Liver (tissue), 8 donors: ENCODE measurements at regions not wholly inside any gene's neighbourhood (a gene's known extent, or its start where the extent isn't known, plus 50 kb on each side); places are given as distances from the start of the nearest gene placed in this dataset.

Experiments used
- DNase-seq: peaks from one replicate; pipeline ENCODE4 v3.0.0-alpha.2; 2017; ENCODE audit warnings: low spot score
- H3K27ac ChIP-seq, 2 donors: one replicate each; pipeline ENCODE4 v1.7.0; 2013; ENCODE audit warnings: inconsistent platforms in 2 of 2, low read length in 2 of 2, control low read depth in 1 of 2, low read depth in 1 of 2, mild to moderate bottlenecking in 1 of 2
- H3K27me3 ChIP-seq, 4 donors: one replicate each; pipeline versions ENCODE4 v1.6.1 to v1.7.0; 2013; ENCODE audit warnings: low read length in 3 of 4, inconsistent platforms in 1 of 4, mild to moderate bottlenecking in 1 of 4, moderate library complexity in 1 of 4; ENCODE audit not compliant: control insufficient read depth in 4 of 4, insufficient read depth in 4 of 4
- H3K36me3 ChIP-seq, 4 donors: one replicate each; pipeline versions ENCODE4 v1.6.1 to v1.7.0; 2013; ENCODE audit warnings: low read length in 3 of 4, mild to moderate bottlenecking in 3 of 4, low read depth in 1 of 4, moderate library complexity in 1 of 4; ENCODE audit not compliant: control insufficient read depth in 4 of 4, insufficient read depth in 3 of 4
- H3K4me1 ChIP-seq, 4 donors: one replicate each; pipeline versions ENCODE4 v1.6.1 to v1.7.0; 2013; ENCODE audit warnings: low read length in 3 of 4, mild to moderate bottlenecking in 3 of 4, moderate library complexity in 1 of 4; ENCODE audit not compliant: control insufficient read depth in 4 of 4, insufficient read depth in 4 of 4
- H3K4me3 ChIP-seq, 3 donors: one replicate each; pipeline versions ENCODE4 v1.6.1 to v1.7.0; 2013; ENCODE audit warnings: low read length in 3 of 3, control low read depth in 1 of 3, low read depth in 1 of 3, mild to moderate bottlenecking in 1 of 3
- H3K9ac ChIP-seq, 2 donors: one replicate each; pipeline ENCODE4 v1.7.0; 2013; ENCODE audit warnings: low read length in 2 of 2, mild to moderate bottlenecking in 2 of 2, moderate library complexity in 2 of 2, control low read depth in 1 of 2, low read depth in 1 of 2
- H3K9me3 ChIP-seq, 4 donors: one replicate each; pipeline versions ENCODE4 v1.6.1 to v1.7.0; 2013; ENCODE audit warnings: low read length in 3 of 4; ENCODE audit not compliant: control insufficient read depth in 4 of 4
- EGR1 ChIP-seq, 2 donors: IDR thresholded peaks; 2 replicates each; pipeline ENCODE4 v1.6.1; 2016 to 2018; ENCODE audit warnings: antibody characterized with exemption in 2 of 2, low read depth in 2 of 2
- FOXA2 ChIP-seq: IDR thresholded peaks from 2 replicates; pipeline ENCODE4 v1.6.1; 2016; ENCODE audit warnings: antibody characterized with exemption
- HNF4A ChIP-seq, 2 donors: conservative IDR thresholded peaks; 2 replicates each; pipeline ENCODE4 v1.6.1; 2016; ENCODE audit warnings: antibody characterized with exemption in 2 of 2, mild to moderate bottlenecking in 2 of 2
- JUND ChIP-seq, 2 donors: IDR thresholded peaks; 2 replicates each; pipeline ENCODE4 v1.6.1; 2016; ENCODE audit warnings: antibody characterized with exemption in 2 of 2
- NR2F2 ChIP-seq: IDR thresholded peaks from 2 replicates; pipeline ENCODE4 v1.6.1; 2016; ENCODE audit warnings: antibody characterized with exemption
- RAD21 ChIP-seq, 2 donors: IDR thresholded peaks; 2 replicates each; pipeline ENCODE4 v1.6.1; 2016; ENCODE audit warnings: antibody characterized with exemption in 2 of 2, mild to moderate bottlenecking in 2 of 2
- REST ChIP-seq: IDR thresholded peaks from 2 replicates; pipeline ENCODE4 v1.6.1; 2016; ENCODE audit warnings: antibody characterized with exemption, mild to moderate bottlenecking
- RXRA ChIP-seq, 2 donors: IDR thresholded peaks; 2 replicates each; pipeline ENCODE4 v1.6.1; 2017 to 2018; ENCODE audit warnings: antibody characterized with exemption in 2 of 2, mild to moderate bottlenecking in 1 of 2
- SP1 ChIP-seq: IDR thresholded peaks from 2 replicates; pipeline ENCODE4 v1.6.1; 2018; ENCODE audit warnings: antibody characterized with exemption, mild to moderate bottlenecking
- TAF1 ChIP-seq: conservative IDR thresholded peaks from 2 replicates; pipeline ENCODE4 v1.6.1; 2016; ENCODE audit warnings: antibody characterized with exemption, mild to moderate bottlenecking
- YY1 ChIP-seq: IDR thresholded peaks from 2 replicates; pipeline ENCODE4 v1.6.1; 2016; ENCODE audit warnings: antibody characterized with exemption, mild to moderate bottlenecking
- ZBTB33 ChIP-seq: IDR thresholded peaks from 2 replicates; pipeline ENCODE4 v1.6.1; 2016; ENCODE audit warnings: antibody characterized with exemption
- WGBS: extraction: QIAGEN DNeasy Blood & Tissue Kit; methylation state at CpG from one replicate; pipeline ENCODE4 v1.1.7; 2013; 5-methylcytosine and 5-hydroxymethylcytosine counted together
- TF ChIP-seq, protein P1 (sequence below): IDR thresholded peaks from 2 replicates; pipeline ENCODE4 v1.6.1; 2016; ENCODE audit warnings: antibody characterized with exemption
- TF ChIP-seq, protein P2 (sequence below): fragments of 150-350 bp; IDR thresholded peaks from 2 replicates; pipeline ENCODE4 v1.5.1; 2017; ENCODE audit warnings: improper control_type of control experiment, low read depth, low read length; ENCODE audit not compliant: missing input control
- donor health status: healthy.
- donor health status: healthy.
- donor health status: healthy.
- donor health status: healthy.
- donor health status: healthy.

GRCh38 chr2:56666777-56667176 is 483.0 kb downstream of the CCDC85A start:
- no peak for DNase-seq
- no peak overlapping the region for H3K4me3 ChIP-seq
- no peak overlapping the region for H3K9ac ChIP-seq
- WGBS: 44% methylated on average over 2 of the region's 2 CpGs
- no peak for TF ChIP-seq YY1
- no peak for TF ChIP-seq ZBTB33
- TF ChIP-seq SP1: no peak
- TF ChIP-seq, protein P1, sequence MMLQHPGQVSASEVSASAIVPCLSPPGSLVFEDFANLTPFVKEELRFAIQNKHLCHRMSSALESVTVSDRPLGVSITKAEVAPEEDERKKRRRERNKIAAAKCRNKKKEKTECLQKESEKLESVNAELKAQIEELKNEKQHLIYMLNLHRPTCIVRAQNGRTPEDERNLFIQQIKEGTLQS: no peak
- no peak for TF ChIP-seq TAF1
- TF ChIP-seq, protein P2, sequence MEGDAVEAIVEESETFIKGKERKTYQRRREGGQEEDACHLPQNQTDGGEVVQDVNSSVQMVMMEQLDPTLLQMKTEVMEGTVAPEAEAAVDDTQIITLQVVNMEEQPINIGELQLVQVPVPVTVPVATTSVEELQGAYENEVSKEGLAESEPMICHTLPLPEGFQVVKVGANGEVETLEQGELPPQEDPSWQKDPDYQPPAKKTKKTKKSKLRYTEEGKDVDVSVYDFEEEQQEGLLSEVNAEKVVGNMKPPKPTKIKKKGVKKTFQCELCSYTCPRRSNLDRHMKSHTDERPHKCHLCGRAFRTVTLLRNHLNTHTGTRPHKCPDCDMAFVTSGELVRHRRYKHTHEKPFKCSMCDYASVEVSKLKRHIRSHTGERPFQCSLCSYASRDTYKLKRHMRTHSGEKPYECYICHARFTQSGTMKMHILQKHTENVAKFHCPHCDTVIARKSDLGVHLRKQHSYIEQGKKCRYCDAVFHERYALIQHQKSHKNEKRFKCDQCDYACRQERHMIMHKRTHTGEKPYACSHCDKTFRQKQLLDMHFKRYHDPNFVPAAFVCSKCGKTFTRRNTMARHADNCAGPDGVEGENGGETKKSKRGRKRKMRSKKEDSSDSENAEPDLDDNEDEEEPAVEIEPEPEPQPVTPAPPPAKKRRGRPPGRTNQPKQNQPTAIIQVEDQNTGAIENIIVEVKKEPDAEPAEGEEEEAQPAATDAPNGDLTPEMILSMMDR: no peak
- no peak for TF ChIP-seq NR2F2
- TF ChIP-seq HNF4A (conservative IDR thresholded peaks at IDR 0.05): no peak
- no peak for TF ChIP-seq REST
- TF ChIP-seq JUND (IDR thresholded peaks at IDR 0.05): no peak
- TF ChIP-seq RXRA (IDR thresholded peaks at IDR 0.05): no peak
- no peak for TF ChIP-seq EGR1 (IDR thresholded peaks at IDR 0.05; ENCODE audit: low read depth in 2 of 2)
- TF ChIP-seq FOXA2: no peak
- no peaks in the 10 kb centered on the region for H3K9me3 ChIP-seq
- H3K36me3 ChIP-seq: no peaks in the 10 kb centered on the region
- H3K27ac ChIP-seq: no peak overlapping the region
- H3K27me3 ChIP-seq: no peaks in the 10 kb centered on the region
- no peaks in the 10 kb centered on the region for H3K4me1 ChIP-seq

DNA sequence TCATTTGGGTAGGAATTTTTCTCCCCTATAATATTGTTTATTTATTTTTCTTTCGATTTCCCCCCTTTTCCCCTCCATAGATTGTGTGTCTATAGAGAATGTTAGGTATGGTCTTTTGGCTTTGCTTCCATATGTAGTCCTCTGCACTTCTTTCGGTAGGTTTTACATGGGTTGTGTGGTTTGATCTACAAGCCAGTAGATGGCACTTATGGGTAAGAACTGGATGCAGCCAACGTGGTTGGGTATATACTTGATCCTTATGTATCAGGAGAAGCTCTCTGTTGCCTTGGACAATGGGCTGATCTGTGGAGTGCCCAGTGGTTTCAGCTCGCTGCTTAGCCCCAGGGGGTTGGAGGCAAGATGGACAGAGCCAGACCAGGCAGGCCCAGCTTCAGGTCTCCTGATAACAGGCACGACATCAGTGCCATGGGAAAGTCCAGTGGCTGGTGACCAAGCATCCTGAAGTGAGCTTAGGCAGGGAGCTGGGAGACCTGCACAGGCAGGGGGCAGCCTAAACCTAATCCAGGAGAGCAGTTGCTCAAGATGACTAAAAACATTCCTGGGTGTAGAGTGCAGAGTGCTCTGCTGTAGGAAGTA is 488.3 kb downstream of the CCDC85A start:
- Histone ChIP-seq H3K9ac (no peak overlapping the region), H3K4me1 (no peaks in the 10 kb centered on the region), H3K4me3 (no peak overlapping the region), H3K9me3 (peaks cover 0 to 4% (median 3%) of the 10 kb centered on the region in 4 donors), H3K36me3 (no peaks in the 10 kb centered on the region), H3K27me3 (no peaks in the 10 kb centered on the region), H3K27ac (no peak overlapping the region)
- no peak for DNase-seq
- WGBS: 59% methylated on average over 5 of the region's 5 CpGs
- TF ChIP-seq RAD21 (IDR thresholded peaks at IDR 0.05): peak; percentile 70 to 77
- no peak for TF ChIP-seq YY1
- no peak for TF ChIP-seq NR2F2
